ENCODE measurements at regions not wholly inside any gene's neighbourhood (a gene's known extent, or its start where the extent isn't known, plus 50 kb on each side); places are given as distances from the start of the nearest gene placed in this dataset.
"Not testable (repeated sequence)": the region's sequence is repeated elsewhere in the genome, so short reads cannot be mapped to it uniquely, and the experiment has no call there.

- H3K36me3 ChIP-seq, result no peaks in the 10 kb centered on the region
- H3K27ac ChIP-seq, result no peak overlapping the region
- TF ChIP-seq CTCF (IDR thresholded peaks at IDR 0.05), result no peak
- intact Hi-C loops (cut with DNase I; ENCODE audit: low total_unique reads), result no loop called here
- H3K27me3 ChIP-seq, result no peaks in the 10 kb centered on the region
- H3K4me3 ChIP-seq, result no peak overlapping the region
- no peaks in the 10 kb centered on the region for H3K4me1 ChIP-seq
- no peaks in the 10 kb centered on the region for H3K9me3 ChIP-seq
- DNase-seq, result no peak
Measured at GRCh38 chr9:101840694-101841188, 102.3 kb upstream of the GRIN3A start.

- intact Hi-C loops (cut with DNase I; ENCODE audit: low total_unique reads); H3K27ac ChIP-seq; H3K9me3 ChIP-seq; H3K36me3 ChIP-seq; H3K27me3 ChIP-seq; H3K4me1 ChIP-seq; DNase-seq; H3K4me3 ChIP-seq: not testable (repeated sequence)
Measured at GRCh38 chr9:101838988-101839387, 100.5 kb upstream of the GRIN3A start.

GRCh38 chr9:101836021-101836420 lies 97.6 kb upstream of the GRIN3A start:
- intact Hi-C loops (cut with DNase I; ENCODE audit: low total_unique reads), result no loop called here
- H3K4me1 ChIP-seq, result no peaks in the 10 kb centered on the region

GRCh38 chr9:101832486-101832885 lies 94.0 kb upstream of the GRIN3A start:
- Histone ChIP-seq H3K9me3 (no peaks in the 10 kb centered on the region), H3K36me3 (no peaks in the 10 kb centered on the region), H3K4me1 (no peaks in the 10 kb centered on the region), H3K27me3 (no peaks in the 10 kb centered on the region), H3K4me3 (no peak overlapping the region), H3K27ac (no peak overlapping the region)
- intact Hi-C loops (cut with DNase I; ENCODE audit: low total_unique reads), result no loop called here
- TF ChIP-seq CTCF (IDR thresholded peaks at IDR 0.05), result no peak
- DNase-seq, result no peak

More at GRCh38 chr9:101836021-101836420, 97.6 kb upstream of the GRIN3A start:
- DNase-seq, result no peak
- TF ChIP-seq CTCF (IDR thresholded peaks at IDR 0.05), result no peak
- no peaks in the 10 kb centered on the region for H3K9me3 ChIP-seq
- no peak overlapping the region for H3K27ac ChIP-seq
- no peak overlapping the region for H3K4me3 ChIP-seq
- no peaks in the 10 kb centered on the region for H3K27me3 ChIP-seq
- no peaks in the 10 kb centered on the region for H3K36me3 ChIP-seq

DNA sequence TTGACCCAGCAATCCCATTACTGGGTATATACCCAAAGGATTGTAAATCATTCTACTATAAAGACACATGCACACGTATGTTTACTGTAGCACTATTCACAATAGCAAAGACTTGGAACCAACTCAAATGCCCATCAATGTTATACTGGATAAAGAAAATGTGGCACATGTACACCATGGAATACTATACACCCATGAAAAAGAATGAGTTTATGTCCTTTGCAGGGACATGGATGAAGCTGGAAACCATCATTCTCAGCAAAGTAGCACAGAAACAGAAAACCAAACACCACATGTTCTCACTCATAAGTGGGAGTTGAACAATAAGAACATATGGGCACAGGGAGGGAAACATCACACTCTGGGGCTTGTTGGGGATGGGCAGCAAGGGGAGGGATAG lies 83.0 kb upstream of the GRIN3A start:
- DNase-seq; H3K4me1 ChIP-seq; H3K9me3 ChIP-seq; H3K27ac ChIP-seq; H3K27me3 ChIP-seq; intact Hi-C loops (cut with DNase I; ENCODE audit: low total_unique reads); H3K36me3 ChIP-seq; H3K4me3 ChIP-seq: not testable (repeated sequence)

DNA sequence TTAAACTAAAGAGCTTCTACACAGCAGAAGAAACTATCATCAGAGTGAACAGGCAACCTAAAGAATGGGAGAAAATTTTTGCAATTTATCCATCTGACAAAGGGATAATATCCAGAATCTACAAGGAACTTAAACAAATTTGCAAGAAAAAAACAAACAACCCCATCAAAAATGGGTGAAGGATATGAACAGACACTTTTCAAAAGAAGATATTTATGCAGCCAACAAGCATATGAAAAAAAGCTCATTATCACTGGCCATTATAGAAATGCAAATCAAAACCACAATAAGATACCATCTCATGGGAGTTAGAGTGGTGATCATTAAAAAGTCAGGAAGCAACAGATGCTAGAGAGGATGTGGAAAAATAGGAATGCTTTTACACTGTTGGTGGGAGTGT lies 82.5 kb upstream of the GRIN3A start:
- H3K4me3 ChIP-seq; intact Hi-C loops (cut with DNase I; ENCODE audit: low total_unique reads); H3K9me3 ChIP-seq; H3K4me1 ChIP-seq; H3K27me3 ChIP-seq; H3K27ac ChIP-seq; DNase-seq; H3K36me3 ChIP-seq: not testable (repeated sequence)

DNA sequence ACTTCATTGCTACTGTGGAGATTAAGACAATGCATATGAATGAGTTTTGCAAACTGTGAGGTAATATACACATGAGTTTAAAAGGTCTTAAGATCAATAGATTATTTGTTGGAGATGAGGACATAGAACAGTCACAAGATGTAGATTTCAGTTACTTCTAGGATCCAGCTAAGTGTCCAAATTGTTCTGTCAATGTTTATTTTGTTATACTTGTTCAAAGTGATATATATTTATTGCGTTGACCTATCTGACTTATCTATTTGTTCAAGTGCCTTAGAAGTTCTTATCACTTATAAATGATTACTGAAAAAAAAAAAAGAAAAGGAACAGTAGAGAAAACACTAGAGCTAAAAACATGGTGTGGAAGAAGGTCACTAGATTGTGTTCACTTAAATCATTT lies 75.6 kb upstream of the GRIN3A start:
- intact Hi-C loops (cut with DNase I; ENCODE audit: low total_unique reads), result no loop called here
- no peak for TF ChIP-seq CTCF (IDR thresholded peaks at IDR 0.05)
- DNase-seq, result no peak
- H3K9me3 ChIP-seq, result no peaks in the 10 kb centered on the region
- H3K36me3 ChIP-seq, result no peaks in the 10 kb centered on the region
- no peaks in the 10 kb centered on the region for H3K4me1 ChIP-seq
- no peak overlapping the region for H3K27ac ChIP-seq
- H3K4me3 ChIP-seq, result no peak overlapping the region
- H3K27me3 ChIP-seq, result no peaks in the 10 kb centered on the region

DNA sequence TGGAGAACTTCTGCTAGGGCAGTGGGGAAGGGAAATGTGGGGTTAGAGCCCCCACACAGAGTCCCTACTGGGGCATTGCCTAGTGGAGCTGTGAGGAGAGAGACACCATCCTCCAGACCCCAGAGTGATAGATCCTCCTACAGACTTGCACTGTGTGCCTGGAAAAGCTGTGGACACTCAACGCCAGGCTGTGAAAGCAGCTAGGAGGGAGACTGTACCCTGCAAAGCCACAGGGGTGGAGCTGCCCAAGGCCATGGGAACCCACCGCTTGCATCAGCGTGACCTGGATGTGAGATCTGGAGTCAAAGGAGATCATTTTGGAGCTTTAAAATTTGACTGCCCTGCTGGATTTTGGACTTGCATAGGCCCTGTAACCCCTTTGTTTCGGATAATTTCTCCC lies 69.4 kb upstream of the GRIN3A start:
- H3K36me3 ChIP-seq; H3K4me1 ChIP-seq; H3K9me3 ChIP-seq; H3K27me3 ChIP-seq; DNase-seq; H3K4me3 ChIP-seq; intact Hi-C loops (cut with DNase I; ENCODE audit: low total_unique reads); H3K27ac ChIP-seq: not testable (repeated sequence)

Measured in tibial artery (tissue), 4 donors.